ENCODE measurements at regions not wholly inside any gene's neighbourhood (a gene's known extent, or its start where the extent isn't known, plus 50 kb on each side); places are given as distances from the start of the nearest gene placed in this dataset.

DNA sequence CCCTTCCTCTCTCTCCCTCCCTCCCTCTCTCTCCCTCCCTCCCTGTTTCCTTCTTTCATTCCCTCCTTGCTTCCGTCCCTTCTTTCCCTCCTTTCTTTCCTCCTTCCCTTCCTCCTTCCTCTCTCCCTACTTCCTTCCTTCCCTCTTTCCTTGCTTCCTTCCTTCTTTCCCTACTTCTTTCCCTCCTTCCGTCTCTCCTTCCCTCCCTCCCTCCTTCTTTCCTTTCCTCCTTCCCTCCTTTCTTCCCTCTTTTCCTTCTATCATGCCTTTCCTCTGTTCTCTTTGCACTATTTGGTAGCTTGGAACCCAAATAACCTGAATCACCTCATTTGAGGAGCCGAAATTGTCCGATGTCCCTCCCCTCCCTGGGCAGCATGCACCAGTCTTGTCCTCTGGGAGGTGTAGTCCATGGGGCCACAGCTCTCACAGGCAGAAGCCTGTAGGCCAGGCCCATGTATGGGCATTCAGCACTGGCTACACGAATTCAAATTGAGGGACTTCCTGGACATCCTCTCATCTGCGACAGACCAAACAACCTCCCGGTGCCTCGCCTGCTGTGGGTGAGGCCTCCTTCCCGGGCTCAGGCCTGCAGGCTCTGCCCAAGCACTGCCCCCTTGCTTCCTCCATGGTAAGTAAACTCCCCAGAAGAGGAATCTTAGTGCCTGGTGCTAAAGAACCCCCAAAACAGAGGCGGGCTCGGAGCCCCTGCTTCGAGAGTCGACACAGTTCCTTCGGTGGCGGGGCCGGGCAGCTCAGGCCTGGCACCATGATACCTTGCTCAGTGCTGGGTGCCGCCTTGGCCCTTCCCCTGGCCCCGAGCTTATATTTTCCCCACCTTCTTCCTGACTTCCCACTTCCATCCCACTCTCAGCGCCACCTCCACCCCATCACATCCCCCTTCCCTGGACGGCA, 454.1 kb upstream of the CADM1 start:
- TF ChIP-seq POLR2A (IDR thresholded peaks at IDR 0.05; ENCODE audit: low read length) (no peak), GATA1 (IDR thresholded peaks at IDR 0.05; ENCODE audit: low read depth, low read length) (no peak)
- no peak for DNase-seq

DNA sequence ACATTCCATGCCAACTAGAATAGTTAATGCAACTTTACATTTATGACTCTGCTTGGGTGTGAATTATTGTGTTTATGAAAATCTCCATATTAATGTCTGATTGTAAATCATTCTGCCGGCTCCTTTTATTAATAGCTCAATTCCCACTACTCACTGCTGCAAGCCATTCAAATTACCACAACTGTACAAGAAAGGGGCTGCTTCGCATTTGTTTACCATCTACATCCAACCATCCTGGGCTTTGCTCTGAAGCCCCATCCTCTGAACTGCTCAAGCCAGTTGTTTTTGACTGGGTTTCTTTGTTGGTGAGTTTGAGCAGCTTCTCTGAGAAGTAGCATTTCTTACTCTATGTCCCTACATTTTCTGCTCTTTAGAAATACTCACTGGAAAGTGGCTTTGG, 451.6 kb upstream of the CADM1 start:
- TF ChIP-seq POLR2A (IDR thresholded peaks at IDR 0.05; ENCODE audit: low read length) (no peak), GATA1 (IDR thresholded peaks at IDR 0.05; ENCODE audit: low read depth, low read length) (no peak)

DNA sequence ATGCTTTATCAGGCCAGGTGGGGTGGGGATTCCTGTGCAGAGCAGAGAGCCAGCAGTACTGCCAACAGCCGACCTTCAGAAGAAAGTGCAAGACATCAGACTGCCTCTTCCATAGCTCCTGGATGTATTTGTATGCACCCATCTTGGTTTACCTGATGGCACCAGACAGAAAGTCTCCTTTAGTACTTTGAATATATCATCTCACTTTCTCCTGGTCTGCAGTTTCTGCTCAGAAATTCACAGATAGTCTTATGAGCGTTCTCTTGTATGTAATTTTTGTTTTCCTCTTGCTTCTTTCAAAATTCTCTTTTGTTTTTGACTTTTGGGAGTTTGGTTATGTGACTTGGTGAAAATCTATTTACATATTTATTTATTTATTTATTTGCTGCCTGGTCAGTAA, 446.4 kb upstream of the CADM1 start:
- TF ChIP-seq POLR2A (IDR thresholded peaks at IDR 0.05; ENCODE audit: low read length) (no peak), GATA1 (IDR thresholded peaks at IDR 0.05; ENCODE audit: low read depth, low read length) (no peak)
- no peak for DNase-seq

More for the DNA sequence above, 451.6 kb upstream of the CADM1 start:
- no peak for DNase-seq

DNA sequence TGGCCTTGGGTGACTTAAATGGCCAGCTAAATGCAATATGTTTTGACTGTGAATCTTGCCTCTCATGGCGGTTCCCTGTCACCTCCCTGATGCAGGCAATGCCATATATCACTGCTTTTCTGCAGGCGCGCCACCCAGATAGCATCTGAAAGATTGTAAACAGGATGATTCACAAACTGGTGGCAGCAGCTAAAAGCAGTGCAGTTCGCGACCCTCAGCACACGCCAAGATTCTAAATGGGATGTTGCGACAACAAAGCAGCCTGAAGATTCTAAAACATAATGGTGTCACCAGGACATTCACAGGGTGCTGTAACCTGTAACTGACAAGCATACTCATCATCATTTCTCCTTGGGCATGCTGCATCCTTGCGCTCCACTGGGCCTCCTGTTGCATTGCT, 440.4 kb upstream of the CADM1 start:
- DNase-seq = no peak
- TF ChIP-seq POLR2A (IDR thresholded peaks at IDR 0.05; ENCODE audit: low read length) = no peak
- TF ChIP-seq GATA1 (IDR thresholded peaks at IDR 0.05; ENCODE audit: low read depth, low read length) = no peak

DNA sequence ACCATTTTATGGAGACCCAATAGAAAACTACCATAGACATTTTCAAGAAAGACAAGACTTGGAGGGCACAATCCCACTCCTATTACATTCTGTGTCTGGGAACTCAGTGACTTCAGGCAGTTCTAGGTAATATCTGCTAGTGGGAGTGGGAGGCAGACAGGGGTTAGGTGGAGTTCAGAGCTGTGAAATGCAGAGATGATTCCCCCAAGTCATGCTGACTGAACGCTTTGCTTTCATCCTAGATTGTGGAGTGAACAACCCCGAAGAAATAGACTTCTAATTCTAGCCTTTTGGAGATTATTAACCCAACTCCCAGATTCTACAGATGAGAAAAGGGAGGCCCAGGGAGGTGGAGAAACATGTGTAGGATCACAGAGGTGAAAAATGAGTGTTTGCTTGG, 437.8 kb upstream of the CADM1 start:
- TF ChIP-seq POLR2A (IDR thresholded peaks at IDR 0.05; ENCODE audit: low read length) = no peak
- no peak for TF ChIP-seq GATA1 (IDR thresholded peaks at IDR 0.05; ENCODE audit: low read depth, low read length)
- no peak for DNase-seq

DNA sequence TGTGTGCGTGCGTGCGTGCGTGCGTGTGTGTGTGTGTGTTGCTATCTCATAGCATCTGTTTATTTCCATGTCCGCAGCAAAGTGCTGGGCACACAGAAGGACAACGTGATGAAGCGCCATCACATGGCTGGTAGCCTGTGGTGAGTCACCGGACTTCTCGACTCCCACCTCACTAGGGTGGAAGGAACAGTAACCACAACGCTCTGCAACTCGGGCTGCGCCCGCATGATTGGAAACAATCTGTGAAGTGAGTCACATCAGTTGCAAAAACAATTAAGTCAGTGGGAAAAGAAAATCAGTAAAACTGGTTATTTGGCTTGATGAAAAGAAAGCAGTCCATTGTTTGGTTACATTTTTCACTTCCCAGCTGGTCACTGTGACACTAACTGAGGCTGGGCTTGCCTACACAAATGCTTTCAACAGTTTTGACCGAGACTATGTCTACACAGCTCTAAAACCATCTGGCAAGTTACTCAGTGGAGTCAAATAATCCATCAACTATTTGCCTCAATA, 437.3 kb upstream of the CADM1 start:
- TF ChIP-seq POLR2A (IDR thresholded peaks at IDR 0.05; ENCODE audit: low read length) (no peak), GATA1 (IDR thresholded peaks at IDR 0.05; ENCODE audit: low read depth, low read length) (no peak)
- no peak for DNase-seq

DNA sequence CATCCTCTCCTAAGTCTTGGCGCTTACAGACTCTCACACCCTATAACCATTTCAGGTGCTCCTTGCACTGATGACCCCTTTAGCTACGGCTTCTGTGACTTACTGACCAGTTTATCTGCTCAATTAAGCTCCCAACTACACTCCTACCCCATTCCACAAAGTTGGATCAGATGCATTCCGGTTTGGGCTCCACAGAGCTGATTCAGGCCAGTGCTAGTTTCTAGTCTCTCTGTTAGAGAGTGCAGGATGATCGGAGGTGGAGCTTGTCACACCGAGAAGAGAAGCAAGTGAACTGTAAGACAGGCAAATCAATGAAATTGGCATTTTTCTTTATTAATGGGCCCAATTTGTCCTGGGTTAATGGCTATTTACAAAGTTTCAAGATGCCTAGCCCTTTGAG, 436.8 kb upstream of the CADM1 start:
- DNase-seq = no peak
- TF ChIP-seq POLR2A (IDR thresholded peaks at IDR 0.05; ENCODE audit: low read length) = no peak
- TF ChIP-seq GATA1 (IDR thresholded peaks at IDR 0.05; ENCODE audit: low read depth, low read length) = no peak

DNA sequence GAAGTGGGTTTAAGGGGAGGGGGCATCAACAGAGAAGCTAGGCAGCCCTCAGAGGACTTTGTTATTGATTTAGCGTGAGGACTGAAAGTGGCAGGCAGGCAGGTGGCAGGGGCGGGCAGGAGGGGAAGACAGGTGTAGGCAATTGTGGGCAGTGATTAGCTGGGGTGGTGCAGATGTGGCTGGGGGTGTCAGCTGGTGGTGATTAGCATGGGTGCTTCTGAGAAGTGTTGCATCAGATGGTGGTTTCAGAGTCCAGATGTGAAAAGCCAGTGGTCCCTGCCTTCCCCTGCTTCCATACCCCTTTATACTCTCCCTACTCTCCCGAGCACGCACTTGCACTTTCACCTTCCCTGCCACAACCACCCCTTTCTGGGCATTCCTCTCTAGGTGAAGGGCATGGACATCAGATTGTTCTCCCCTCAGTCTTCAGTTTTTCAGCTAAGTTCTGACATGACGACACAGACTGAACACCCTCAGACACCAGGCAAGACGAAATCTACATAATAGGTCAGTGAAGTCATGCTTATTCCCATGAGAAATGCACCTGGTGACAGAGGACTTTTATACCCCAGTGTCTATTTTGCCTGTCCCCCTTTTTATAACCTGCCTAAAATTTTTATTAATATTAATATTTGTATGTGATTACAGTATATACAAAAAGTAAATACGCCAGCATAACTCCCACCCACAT, 435.7 kb upstream of the CADM1 start:
- TF ChIP-seq GATA1 (IDR thresholded peaks at IDR 0.05; ENCODE audit: low read depth, low read length) = no peak
- TF ChIP-seq POLR2A (IDR thresholded peaks at IDR 0.05; ENCODE audit: low read length) = no peak

DNA sequence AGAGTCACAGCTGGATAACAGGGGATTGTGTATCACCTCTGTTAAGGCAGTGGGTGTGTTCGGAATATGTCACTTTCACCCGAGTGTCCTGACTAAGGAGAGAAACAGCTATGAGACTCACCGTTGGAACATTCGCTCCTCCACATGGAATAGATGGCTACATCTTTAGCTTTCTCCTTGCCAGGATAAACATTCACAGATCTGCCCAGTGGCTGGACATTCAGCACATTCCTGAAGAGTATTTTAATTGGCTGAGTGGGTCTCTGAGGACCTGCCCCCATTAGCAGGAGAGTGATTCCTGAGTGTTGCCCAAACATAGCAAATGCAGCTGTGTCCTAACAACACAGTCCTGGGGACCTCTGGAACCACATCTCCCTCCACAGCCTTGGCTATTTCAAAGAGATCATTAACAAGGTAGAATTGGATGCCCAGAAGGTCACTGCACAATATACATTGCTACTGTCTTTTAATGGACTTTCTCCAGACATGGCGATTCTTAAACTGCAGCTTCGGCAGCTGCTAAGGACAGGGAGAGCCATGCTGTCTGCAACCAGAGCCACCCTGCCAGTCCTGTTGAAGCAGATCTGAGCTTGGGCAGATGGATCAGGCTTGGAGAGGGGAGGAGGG, 435.0 kb upstream of the CADM1 start:
- DNase-seq = no peak
- TF ChIP-seq POLR2A (IDR thresholded peaks at IDR 0.05; ENCODE audit: low read length) = no peak
- no peak for TF ChIP-seq GATA1 (IDR thresholded peaks at IDR 0.05; ENCODE audit: low read depth, low read length)

More for the DNA sequence above, 435.7 kb upstream of the CADM1 start:
- no peak for DNase-seq

DNA sequence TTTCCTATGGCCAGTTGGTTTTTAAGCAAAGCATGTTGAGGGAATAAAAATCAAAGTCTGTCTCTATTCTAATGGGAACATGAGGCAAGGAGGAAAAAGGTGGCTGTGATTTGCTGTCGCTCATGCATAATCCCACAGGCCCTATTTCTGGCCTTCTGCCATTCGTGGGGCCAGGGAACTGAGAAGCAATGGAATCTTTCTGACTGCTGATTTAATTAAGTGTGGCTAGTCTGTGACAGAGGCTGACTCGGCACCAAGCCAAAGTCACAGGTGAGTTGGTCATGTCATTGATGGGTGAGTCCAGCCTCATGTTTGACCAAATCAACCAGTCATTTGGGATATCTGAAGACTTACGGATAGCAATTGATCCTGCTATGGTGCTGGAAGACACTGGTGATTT, 429.3 kb upstream of the CADM1 start:
- TF ChIP-seq POLR2A (IDR thresholded peaks at IDR 0.05; ENCODE audit: low read length) (no peak), GATA1 (IDR thresholded peaks at IDR 0.05; ENCODE audit: low read depth, low read length) (no peak)
- no peak for DNase-seq

DNA sequence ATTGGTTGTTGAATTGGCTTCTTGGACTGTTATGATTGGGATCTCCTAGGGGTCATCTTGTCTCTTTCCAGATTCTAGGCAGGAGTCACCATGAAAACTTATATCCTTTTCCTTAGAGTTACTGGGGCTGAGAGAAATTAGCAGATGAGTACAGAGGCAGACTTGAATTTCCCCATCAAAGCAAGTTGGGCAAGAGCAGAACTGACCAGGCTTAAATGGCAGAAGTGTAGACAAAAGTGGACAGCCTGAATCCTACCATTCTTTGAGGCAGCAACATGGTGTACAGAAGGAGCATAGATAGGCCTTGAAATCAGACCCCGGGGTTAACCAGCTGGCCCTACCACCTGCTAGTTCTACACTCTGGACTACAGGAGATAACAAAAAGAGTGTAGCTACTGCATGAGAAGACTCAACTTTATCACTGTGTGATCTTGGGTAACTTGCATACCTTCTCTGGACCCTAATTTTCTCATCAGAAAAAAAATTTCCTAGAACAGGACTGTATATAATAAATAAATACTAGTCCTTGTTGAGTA, 427.4 kb upstream of the CADM1 start:
- no peak for TF ChIP-seq POLR2A (IDR thresholded peaks at IDR 0.05; ENCODE audit: low read length)
- no peak for TF ChIP-seq GATA1 (IDR thresholded peaks at IDR 0.05; ENCODE audit: low read depth, low read length)
- DNase-seq = no peak

DNA sequence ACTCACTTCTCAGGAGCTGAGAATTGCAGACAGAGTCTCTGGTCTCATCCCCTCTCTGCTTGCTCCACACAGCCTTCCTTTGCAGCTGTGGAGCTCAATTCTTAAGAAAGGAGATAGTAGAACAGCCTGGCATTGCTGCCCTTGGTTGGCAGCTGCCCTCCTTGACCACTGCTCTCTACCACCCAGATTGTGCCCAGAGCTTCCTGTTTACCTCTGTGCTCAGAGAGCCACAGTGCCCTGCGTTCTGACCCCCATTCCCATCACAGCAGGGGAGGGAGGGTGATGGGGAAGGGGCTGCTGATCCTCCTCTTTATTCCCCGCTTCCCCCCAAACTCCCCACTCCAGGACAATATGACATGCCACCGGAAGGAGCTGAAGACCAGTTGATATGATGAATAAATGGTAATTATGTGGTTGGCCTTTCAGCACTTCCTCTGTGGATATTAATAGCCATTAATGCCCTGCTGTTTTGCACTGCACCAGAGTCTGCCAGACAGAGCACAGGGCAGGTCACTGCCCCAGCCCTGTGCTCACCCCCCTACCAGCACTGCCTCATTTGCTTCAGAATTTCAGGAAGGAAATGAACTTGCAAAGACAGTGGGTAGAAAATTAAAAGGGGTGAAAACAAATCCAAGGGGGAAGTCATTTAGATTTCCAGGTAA, 426.8 kb upstream of the CADM1 start:
- TF ChIP-seq POLR2A (IDR thresholded peaks at IDR 0.05; ENCODE audit: low read length) (no peak), GATA1 (IDR thresholded peaks at IDR 0.05; ENCODE audit: low read depth, low read length) (no peak)
- DNase-seq = no peak

DNA sequence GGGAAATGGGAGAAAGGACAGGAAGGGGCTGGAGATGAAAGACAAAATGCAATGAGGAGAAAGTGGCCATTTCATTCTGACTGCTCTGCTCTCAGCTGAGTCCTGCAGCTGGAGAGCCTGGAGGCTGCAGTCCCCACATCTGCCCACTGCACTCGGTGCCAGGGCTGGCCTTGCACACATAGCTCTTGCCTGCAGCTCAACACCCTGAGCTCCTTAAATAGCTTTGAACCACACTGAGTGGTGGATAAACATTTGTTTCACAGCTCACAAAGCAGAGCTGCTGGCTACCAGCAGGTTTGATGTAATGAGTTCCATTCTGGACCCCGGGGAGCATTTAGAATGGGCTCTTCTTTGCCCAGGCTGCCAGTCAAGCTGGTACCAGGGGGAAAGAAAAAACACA, 426.1 kb upstream of the CADM1 start:
- TF ChIP-seq GATA1 (IDR thresholded peaks at IDR 0.05; ENCODE audit: low read depth, low read length) = no peak
- no peak for TF ChIP-seq POLR2A (IDR thresholded peaks at IDR 0.05; ENCODE audit: low read length)
- DNase-seq = no peak

Data from erythroblast (primary cell).